GM23338 (cell line): ENCODE measurements at regions not wholly inside any gene's neighbourhood (a gene's known extent, or its start where the extent isn't known, plus 50 kb on each side); places are given as distances from the start of the nearest gene placed in this dataset.
A peak's percentile ranks its signal among the peaks of the same experiment; 100 is the strongest.

Experiments
- ATAC-seq: fragments of 200-7000 bp; cut with Tn5 transposase; 3 replicates; pipeline ENCODE4 v1.9.1; 2020
- DNase-seq: peaks from one replicate; pipeline ENCODE4 v3.0.0-alpha.2; 2015; ENCODE audit warnings: low spot score
- H2AFZ ChIP-seq: fragments of 200-600 bp; sonication (generic); 2 replicates; pipeline ENCODE4 v1.8.0; 2016; ENCODE audit warnings: antibody characterized with exemption, mild to moderate bottlenecking, moderate library complexity
- H3F3A ChIP-seq: fragments of 200-600 bp; sonication (generic); replicated peaks from 2 replicates; pipeline ENCODE4 v1.8.0; 2017; ENCODE audit warnings: antibody characterized with exemption, mixed run types, low read depth
- H3K27ac ChIP-seq: fragments of 200-600 bp; sonication (generic); 2 replicates; pipeline ENCODE4 v1.6.1; 2016; ENCODE audit warnings: low read depth
- H3K27me3 ChIP-seq: fragments of 200-600 bp; sonication (generic); 2 replicates; pipeline ENCODE4 v1.8.0; 2016; ENCODE audit warnings: mild to moderate bottlenecking, mixed run types, moderate library complexity; ENCODE audit not compliant: insufficient read depth
- H3K36me3 ChIP-seq: fragments of 200-600 bp; sonication (generic); 2 replicates; pipeline ENCODE4 v1.8.0; 2016; ENCODE audit warnings: mild to moderate bottlenecking; ENCODE audit not compliant: insufficient read depth
- H3K4me1 ChIP-seq: fragments of 200-600 bp; sonication (generic); 2 replicates; pipeline ENCODE4 v1.8.0; 2016; ENCODE audit warnings: mild to moderate bottlenecking, moderate library complexity; ENCODE audit not compliant: insufficient read depth
- H3K4me2 ChIP-seq: fragments of 200-600 bp; sonication (generic); 2 replicates; pipeline ENCODE4 v1.7.1; 2017; ENCODE audit warnings: mixed run types
- H3K4me3 ChIP-seq: fragments of 200-600 bp; sonication (generic); 2 replicates; pipeline ENCODE4 v1.6.1; 2016; ENCODE audit warnings: mixed run types
- H3K79me2 ChIP-seq: fragments of 200-600 bp; sonication (generic); replicated peaks from 2 replicates; pipeline ENCODE4 v1.8.0; 2017; ENCODE audit warnings: mild to moderate bottlenecking; ENCODE audit not compliant: insufficient read depth
- H3K9me2 ChIP-seq: fragments of 200-600 bp; sonication (generic); 2 replicates; pipeline ENCODE4 v1.8.0; 2017; ENCODE audit not compliant: insufficient read depth
- H4K20me1 ChIP-seq: fragments of 200-600 bp; sonication (generic); replicated peaks from 2 replicates; pipeline ENCODE4 v1.8.0; 2017; ENCODE audit warnings: mild to moderate bottlenecking; ENCODE audit not compliant: insufficient read depth
- H3K27ac Mint-ChIP-seq: 2 replicates; pipeline ENCODE4 v1.8.0; 2020; ENCODE audit warnings: inconsistent platforms, mild to moderate bottlenecking, moderate library complexity, mixed read lengths
- H3K27me3 Mint-ChIP-seq: 3 replicates; pipeline ENCODE4 v1.8.0; 2022; ENCODE audit warnings: low read depth, mild to moderate bottlenecking, moderate library complexity, mixed read lengths, inconsistent platforms; ENCODE audit not compliant: insufficient read depth, poor library complexity
- H3K36me3 Mint-ChIP-seq: 3 replicates; pipeline ENCODE4 v1.8.0; 2021; ENCODE audit warnings: low read depth, mild to moderate bottlenecking, inconsistent platforms, moderate library complexity, mixed read lengths
- H3K4me1 Mint-ChIP-seq: 3 replicates; pipeline ENCODE4 v1.8.0; 2020; ENCODE audit warnings: mild to moderate bottlenecking, inconsistent platforms, mixed read lengths
- H3K4me3 Mint-ChIP-seq: 3 replicates; pipeline ENCODE4 v1.8.0; 2021; ENCODE audit warnings: moderate library complexity, mild to moderate bottlenecking, inconsistent platforms, mixed read lengths
- H3K9me3 Mint-ChIP-seq: 3 replicates; pipeline ENCODE4 v1.8.0; 2020; ENCODE audit warnings: moderate library complexity, mild to moderate bottlenecking, inconsistent platforms, mixed read lengths
- CREB1 ChIP-seq: fragments of 250-450 bp; sonication (Bioruptor Pico); IDR thresholded peaks from 2 replicates; pipeline ENCODE4 v1.5.0; 2020; ENCODE audit warnings: low read depth, mild to moderate bottlenecking, moderate library complexity
- NANOG ChIP-seq: IDR thresholded peaks from 2 replicates; pipeline ENCODE4 v1.6.1; 2016; ENCODE audit warnings: antibody characterized with exemption, borderline replicate concordance
- POLR2AphosphoS5 ChIP-seq: IDR thresholded peaks from 2 replicates; pipeline ENCODE4 v1.6.1; 2016; ENCODE audit warnings: antibody characterized with exemption, low read depth
- REST ChIP-seq: IDR thresholded peaks from one replicate; pipeline ENCODE4 v1.6.1; 2018; ENCODE audit warnings: antibody characterized with exemption; ENCODE audit not compliant: unreplicated experiment
- STAT1 ChIP-seq: IDR thresholded peaks from one replicate; pipeline ENCODE4 v1.6.1; 2016; ENCODE audit warnings: antibody characterized with exemption; ENCODE audit not compliant: unreplicated experiment
- ZNF114 ChIP-seq: fragments of 250-450 bp; sonication (Bioruptor Pico); IDR thresholded peaks from 2 replicates; pipeline ENCODE4 v1.5.0; 2020; ENCODE audit warnings: mild to moderate bottlenecking, moderate library complexity
- ZNF331 ChIP-seq: fragments of 250-450 bp; sonication (Bioruptor Pico); IDR thresholded peaks from 2 replicates; pipeline ENCODE4 v1.5.0; 2020; ENCODE audit warnings: low read depth, mild to moderate bottlenecking, moderate library complexity
- ZNF462 ChIP-seq: fragments of 250-450 bp; sonication (Bioruptor Pico); IDR thresholded peaks from 2 replicates; pipeline ENCODE4 v1.5.0; 2020; ENCODE audit warnings: mild to moderate bottlenecking, moderate library complexity
- TF ChIP-seq, protein P1 (sequence below): IDR thresholded peaks from 2 replicates; pipeline ENCODE4 v1.6.1; 2016; ENCODE audit warnings: antibody characterized with exemption

DNA sequence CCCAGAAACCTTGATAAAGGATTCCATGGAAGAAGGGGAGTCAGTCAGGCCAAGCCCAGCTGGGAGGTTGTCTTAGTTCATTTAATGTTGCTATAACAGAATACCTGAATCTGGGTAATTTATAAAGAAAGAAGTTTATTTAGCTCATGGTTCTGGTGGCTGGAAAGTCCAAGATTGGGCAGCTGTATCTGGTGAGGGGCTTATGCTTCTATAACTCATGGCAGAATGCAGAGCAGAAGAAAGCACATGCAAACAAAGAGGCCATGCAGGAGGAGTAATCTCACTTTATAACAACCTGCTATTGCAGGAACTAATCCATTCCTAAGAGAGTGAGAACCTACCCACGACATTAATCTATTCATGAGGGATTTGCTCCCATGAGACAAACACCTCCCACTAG lies 54.2 kb upstream of the ANKRD1 start:
- no peaks in the 10 kb centered on the region for H3K4me1 ChIP-seq
- no peak overlapping the region for H3K4me3 ChIP-seq
- no peaks in the 10 kb centered on the region for H3K9me2 ChIP-seq
- H3K27ac ChIP-seq = no peak overlapping the region
- no peaks in the 10 kb centered on the region; the same call in 1 of the 2 replicates for H4K20me1 ChIP-seq
- ATAC-seq (no peak), DNase-seq (no peak)
- H3K27me3 ChIP-seq = peaks cover 10% of the 10 kb centered on the region; the same call in 1 of the 2 replicates
- Mint-ChIP-seq H3K27ac (no peak overlapping the region), H3K27me3 (peaks cover 3% of the 10 kb centered on the region), H3K9me3 (no peaks in the 10 kb centered on the region), H3K36me3 (no peaks in the 10 kb centered on the region), H3K4me1 (no peaks in the 10 kb centered on the region), H3K4me3 (no peak overlapping the region)
- no peak overlapping the region for H2AFZ ChIP-seq
- no peaks in the 10 kb centered on the region for H3K36me3 ChIP-seq
- no peaks in the 10 kb centered on the region for H3K79me2 ChIP-seq
- H3F3A ChIP-seq = no peaks in the 10 kb centered on the region
- no peak overlapping the region for H3K4me2 ChIP-seq
- TF ChIP-seq ZNF462 (CRISPR knock-in tag) (no peak), CREB1 (CRISPR knock-in tag) (no peak)

GRCh38 chr10:90977162-90977854 lies 56.4 kb upstream of the ANKRD1 start:
- no peaks in the 10 kb centered on the region for H3K4me1 ChIP-seq
- no peaks in the 10 kb centered on the region for H3K36me3 ChIP-seq
- Mint-ChIP-seq H3K27me3 (no peaks in the 10 kb centered on the region), H3K9me3 (no peaks in the 10 kb centered on the region), H3K36me3 (no peaks in the 10 kb centered on the region), H3K4me3 (no peak overlapping the region), H3K4me1 (no peaks in the 10 kb centered on the region), H3K27ac (no peak overlapping the region)
- no peaks in the 10 kb centered on the region for H3K79me2 ChIP-seq
- no peaks in the 10 kb centered on the region for H3F3A ChIP-seq
- no peak overlapping the region for H3K4me3 ChIP-seq
- DNase-seq (no peak), ATAC-seq (no peak)
- H3K27me3 ChIP-seq = peaks cover 10% of the 10 kb centered on the region; the same call in 1 of the 2 replicates
- H3K9me2 ChIP-seq = 0 out of 2 replicates have a peak, but pooled peaks cover 5% of the 10 kb centered on the region
- no peak overlapping the region for H3K27ac ChIP-seq
- H3K4me2 ChIP-seq = no peak overlapping the region
- H2AFZ ChIP-seq = 0 out of 2 replicates have a peak overlapping the region, but pooled peaks have one; percentile 47
- H4K20me1 ChIP-seq = no peaks in the 10 kb centered on the region; the same call in 1 of the 2 replicates
- no peak for TF ChIP-seq NANOG
- TF ChIP-seq ZNF114 (CRISPR knock-in tag) = no peak
- TF ChIP-seq STAT1 = no peak
- TF ChIP-seq CREB1 (CRISPR knock-in tag) = no peak
- TF ChIP-seq REST = no peak
- no peak for TF ChIP-seq POLR2AphosphoS5
- no peak for TF ChIP-seq ZNF331 (CRISPR knock-in tag)
- TF ChIP-seq, protein P1, sequence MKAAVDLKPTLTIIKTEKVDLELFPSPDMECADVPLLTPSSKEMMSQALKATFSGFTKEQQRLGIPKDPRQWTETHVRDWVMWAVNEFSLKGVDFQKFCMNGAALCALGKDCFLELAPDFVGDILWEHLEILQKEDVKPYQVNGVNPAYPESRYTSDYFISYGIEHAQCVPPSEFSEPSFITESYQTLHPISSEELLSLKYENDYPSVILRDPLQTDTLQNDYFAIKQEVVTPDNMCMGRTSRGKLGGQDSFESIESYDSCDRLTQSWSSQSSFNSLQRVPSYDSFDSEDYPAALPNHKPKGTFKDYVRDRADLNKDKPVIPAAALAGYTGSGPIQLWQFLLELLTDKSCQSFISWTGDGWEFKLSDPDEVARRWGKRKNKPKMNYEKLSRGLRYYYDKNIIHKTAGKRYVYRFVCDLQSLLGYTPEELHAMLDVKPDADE = no peak
